Fibroblast of lung (primary cell): ENCODE measurements at regions not wholly inside any gene's neighbourhood (a gene's known extent, or its start where the extent isn't known, plus 50 kb on each side); places are given as distances from the start of the nearest gene placed in this dataset.

ENCODE experiments used
- EZH2 ChIP-seq: IDR thresholded peaks from 2 replicates; pipeline ENCODE4 v1.5.1; 2012; ENCODE audit warnings: low read length, control low read depth, mild to moderate bottlenecking; ENCODE audit errors: missing control alignments
- TF ChIP-seq, protein P1 (sequence below), 2 donors: IDR thresholded peaks in 1 of 2; conservative IDR thresholded peaks in 1 of 2; 1 replicate in 1 of 2; 2 replicates in 1 of 2; pipeline ENCODE4 v1.5.1; 2011 to 2012; ENCODE audit warnings: low read length in 2 of 2, control low read depth in 1 of 2, inconsistent platforms in 1 of 2, low read depth in 1 of 2, mild to moderate bottlenecking in 1 of 2

DNA sequence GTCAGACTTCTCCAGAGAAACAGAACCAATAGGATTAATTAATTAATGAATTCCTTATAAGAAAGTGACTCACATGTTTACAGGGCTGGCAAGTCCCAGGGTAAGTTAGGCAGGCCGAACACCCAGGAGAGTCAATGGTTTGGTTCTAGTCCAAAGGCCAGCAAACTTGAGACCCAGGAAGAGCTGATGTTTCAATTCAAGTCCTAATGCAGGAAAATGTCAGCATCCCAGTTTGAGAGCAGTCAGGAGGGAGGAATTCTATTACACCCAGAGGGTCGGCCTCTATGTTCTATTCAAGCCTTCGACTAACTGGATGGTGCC, 466.0 kb downstream of the INSC start:
- TF ChIP-seq, protein P1, sequence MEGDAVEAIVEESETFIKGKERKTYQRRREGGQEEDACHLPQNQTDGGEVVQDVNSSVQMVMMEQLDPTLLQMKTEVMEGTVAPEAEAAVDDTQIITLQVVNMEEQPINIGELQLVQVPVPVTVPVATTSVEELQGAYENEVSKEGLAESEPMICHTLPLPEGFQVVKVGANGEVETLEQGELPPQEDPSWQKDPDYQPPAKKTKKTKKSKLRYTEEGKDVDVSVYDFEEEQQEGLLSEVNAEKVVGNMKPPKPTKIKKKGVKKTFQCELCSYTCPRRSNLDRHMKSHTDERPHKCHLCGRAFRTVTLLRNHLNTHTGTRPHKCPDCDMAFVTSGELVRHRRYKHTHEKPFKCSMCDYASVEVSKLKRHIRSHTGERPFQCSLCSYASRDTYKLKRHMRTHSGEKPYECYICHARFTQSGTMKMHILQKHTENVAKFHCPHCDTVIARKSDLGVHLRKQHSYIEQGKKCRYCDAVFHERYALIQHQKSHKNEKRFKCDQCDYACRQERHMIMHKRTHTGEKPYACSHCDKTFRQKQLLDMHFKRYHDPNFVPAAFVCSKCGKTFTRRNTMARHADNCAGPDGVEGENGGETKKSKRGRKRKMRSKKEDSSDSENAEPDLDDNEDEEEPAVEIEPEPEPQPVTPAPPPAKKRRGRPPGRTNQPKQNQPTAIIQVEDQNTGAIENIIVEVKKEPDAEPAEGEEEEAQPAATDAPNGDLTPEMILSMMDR (conservative IDR thresholded peaks at IDR 0.05 in 1 of 2, IDR thresholded peaks at IDR 0.05 in 1 of 2; ENCODE audit: low read depth in 1 of 2, low read length in 2 of 2), result no peak
- no peak for TF ChIP-seq EZH2
